GM21529 (cell line): ENCODE measurements at regions not wholly inside any gene's neighbourhood (a gene's known extent, or its start where the extent isn't known, plus 50 kb on each side); places are given as distances from the start of the nearest gene placed in this dataset.
"Not testable (repeated sequence)": the region's sequence is repeated elsewhere in the genome, so short reads cannot be mapped to it uniquely, and the experiment has no call there.

Source experiments
- ATAC-seq: cut with Tn5 transposase; IDR thresholded peaks from one replicate; pipeline ENCODE4 v1.9.1; 2021; ENCODE audit not compliant: unreplicated experiment

GRCh38 chr9:33690143-33690933, 105.0 kb upstream of the PRSS3 start:
- no peak for ATAC-seq

GRCh38 chr9:33695299-33695698, 100.1 kb upstream of the PRSS3 start:
- ATAC-seq: no peak

GRCh38 chr9:33695856-33696255, 99.5 kb upstream of the PRSS3 start:
- no peak for ATAC-seq

- ATAC-seq: no peak
These were observed 98.2 kb upstream of the PRSS3 start for GRCh38 chr9:33697171-33697570.

GRCh38 chr9:33698267-33698666, 97.1 kb upstream of the PRSS3 start:
- ATAC-seq: no peak

GRCh38 chr9:33700940-33701339, 94.4 kb upstream of the PRSS3 start:
- ATAC-seq: not testable (repeated sequence)

- ATAC-seq: no peak
These were observed 91.8 kb upstream of the PRSS3 start for GRCh38 chr9:33703430-33704102.

GRCh38 chr9:33705440-33705839, 89.9 kb upstream of the PRSS3 start:
- ATAC-seq: not testable (repeated sequence)

GRCh38 chr9:33708441-33708840, 86.9 kb upstream of the PRSS3 start:
- no peak for ATAC-seq

GRCh38 chr9:33709269-33709668, 86.1 kb upstream of the PRSS3 start:
- ATAC-seq: no peak

- not testable (repeated sequence) for ATAC-seq
These were observed 83.9 kb upstream of the PRSS3 start for GRCh38 chr9:33711418-33711817.

- no peak for ATAC-seq
These were observed 80.4 kb upstream of the PRSS3 start for GRCh38 chr9:33714989-33715388.

- no peak for ATAC-seq
These were observed 76.4 kb upstream of the PRSS3 start for GRCh38 chr9:33718987-33719386.

GRCh38 chr9:33719581-33720374, 75.6 kb upstream of the PRSS3 start:
- no peak for ATAC-seq

GRCh38 chr9:33721674-33722358, 73.5 kb upstream of the PRSS3 start:
- peak; percentile 67 for ATAC-seq

- no peak for ATAC-seq
These were observed 73.0 kb upstream of the PRSS3 start for GRCh38 chr9:33722359-33722675.

GRCh38 chr9:33728613-33729012, 66.7 kb upstream of the PRSS3 start:
- no peak for ATAC-seq

GRCh38 chr9:33731142-33731541, 64.2 kb upstream of the PRSS3 start:
- no peak for ATAC-seq

GRCh38 chr9:33731625-33732024, 63.7 kb upstream of the PRSS3 start:
- no peak for ATAC-seq

- ATAC-seq: not testable (repeated sequence)
These were observed 61.0 kb upstream of the PRSS3 start for GRCh38 chr9:33734247-33734940.
